Stimulated activated naive CD8-positive, alpha-beta T cell treated with anti-CD3 and anti-CD28 coated beads, Interleukin-15, amount 100 ng/mL, for 72 hours (primary cell): ENCODE measurements at regions not wholly inside any gene's neighbourhood (a gene's known extent, or its start where the extent isn't known, plus 50 kb on each side); places are given as distances from the start of the nearest gene placed in this dataset.

Source experiments
- ATAC-seq: fragments of 150-1000 bp; cut with Tn5 transposase; 2 replicates; pipeline ENCODE4 v1.10.0; 2021; ENCODE audit warnings: mild to moderate bottlenecking, moderate library complexity
- DNase-seq, 2 donors: peaks; one replicate each; pipeline ENCODE4 v3.0.0; 2021 to 2022
- H3K27ac Mint-ChIP-seq, 2 donors: one replicate each; pipeline ENCODE4 v1.8.0; 2022; ENCODE audit warnings: mild to moderate bottlenecking in 2 of 2, mixed read lengths in 2 of 2, moderate library complexity in 2 of 2
- H3K27me3 Mint-ChIP-seq: one replicate; pipeline ENCODE4 v1.8.0; 2022; ENCODE audit warnings: mixed read lengths
- H3K4me1 Mint-ChIP-seq: one replicate; pipeline ENCODE4 v1.8.0; 2022; ENCODE audit warnings: mild to moderate bottlenecking, mixed read lengths
- H3K4me3 Mint-ChIP-seq, 2 donors: one replicate each; pipeline ENCODE4 v1.8.0; 2022; ENCODE audit warnings: mild to moderate bottlenecking in 2 of 2, mixed read lengths in 2 of 2, moderate library complexity in 1 of 2
- H3K9me3 Mint-ChIP-seq, 2 donors: one replicate each; pipeline ENCODE4 v1.8.0; 2022; ENCODE audit warnings: mixed read lengths in 2 of 2

DNA sequence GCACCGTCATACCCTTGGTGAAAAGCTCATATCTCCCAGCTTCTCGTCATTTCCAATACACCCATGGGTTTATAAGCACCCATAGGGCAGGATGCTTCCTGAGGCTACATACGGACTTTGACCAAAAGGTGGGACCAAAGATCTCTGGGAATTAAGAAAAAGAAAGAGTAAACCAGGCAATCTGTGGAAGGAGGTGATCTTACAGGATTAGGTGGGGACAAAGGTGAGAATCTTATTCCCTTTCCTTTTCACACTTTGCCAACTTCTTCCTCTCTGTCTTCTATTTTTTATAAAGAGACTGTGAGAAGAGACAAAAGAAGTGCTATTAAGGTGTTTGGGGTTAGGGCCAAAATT, 172.0 kb downstream of the DLEU7 start:
- Mint-ChIP-seq H3K4me1 (no peaks in the 10 kb centered on the region), H3K27ac (no peak overlapping the region), H3K27me3 (no peaks in the 10 kb centered on the region), H3K4me3 (no peak overlapping the region), H3K9me3 (peaks cover 2 to 8% of the 10 kb centered on the region in 2 donors)
- ATAC-seq = no peak
- DNase-seq = no peak

DNA sequence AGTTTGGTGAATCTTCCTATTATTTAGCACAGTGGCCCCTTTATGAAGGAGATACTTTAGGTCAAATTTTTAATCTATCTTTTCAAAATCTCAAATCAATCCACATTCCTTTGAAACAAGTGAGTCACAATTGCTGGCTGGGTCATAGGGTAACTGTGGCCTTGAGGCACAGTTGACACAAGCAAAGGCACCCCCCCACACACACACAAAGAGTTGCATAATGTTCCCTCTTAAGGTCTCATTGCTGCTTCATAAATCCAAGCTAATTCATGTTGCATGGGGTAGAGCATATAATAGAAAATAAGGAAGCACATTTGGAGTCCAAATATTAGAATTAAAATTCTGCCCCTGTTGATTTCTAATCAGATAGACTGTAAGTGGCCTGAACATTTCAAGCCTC, 171.5 kb downstream of the DLEU7 start:
- H3K9me3 Mint-ChIP-seq = peaks cover 0 to 2% of the 10 kb centered on the region in 2 donors
- H3K4me3 Mint-ChIP-seq = no peak overlapping the region
- H3K27ac Mint-ChIP-seq = no peak overlapping the region
- DNase-seq = no peak
- H3K4me1 Mint-ChIP-seq = no peaks in the 10 kb centered on the region
- no peaks in the 10 kb centered on the region for H3K27me3 Mint-ChIP-seq
- no peak for ATAC-seq

DNA sequence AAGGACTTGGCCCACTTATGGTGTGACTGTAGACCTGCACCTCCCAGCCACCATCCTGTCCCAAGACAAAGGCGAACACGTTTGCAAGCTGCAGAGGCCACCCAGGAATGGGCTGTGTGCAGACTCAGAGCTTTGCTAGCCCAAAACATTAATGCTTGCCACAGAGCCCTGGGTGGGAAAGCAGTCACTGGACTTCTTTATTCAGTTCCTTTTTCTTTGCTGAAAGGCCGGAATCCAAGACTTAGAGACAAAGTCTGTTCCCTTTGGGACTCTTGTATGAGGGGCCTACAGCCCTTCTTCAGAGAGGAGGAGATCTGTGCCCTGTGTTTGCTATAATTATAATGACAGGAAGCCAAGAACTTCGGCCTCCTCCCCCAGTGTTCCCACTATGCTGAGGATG, 167.8 kb downstream of the DLEU7 start:
- peaks cover 5% of the 10 kb centered on the region for H3K4me1 Mint-ChIP-seq
- no peaks in the 10 kb centered on the region for H3K27me3 Mint-ChIP-seq
- H3K27ac Mint-ChIP-seq = no peak overlapping the region
- no peak for ATAC-seq
- H3K4me3 Mint-ChIP-seq = no peak overlapping the region
- H3K9me3 Mint-ChIP-seq = no peaks in the 10 kb centered on the region
- DNase-seq = no peak

DNA sequence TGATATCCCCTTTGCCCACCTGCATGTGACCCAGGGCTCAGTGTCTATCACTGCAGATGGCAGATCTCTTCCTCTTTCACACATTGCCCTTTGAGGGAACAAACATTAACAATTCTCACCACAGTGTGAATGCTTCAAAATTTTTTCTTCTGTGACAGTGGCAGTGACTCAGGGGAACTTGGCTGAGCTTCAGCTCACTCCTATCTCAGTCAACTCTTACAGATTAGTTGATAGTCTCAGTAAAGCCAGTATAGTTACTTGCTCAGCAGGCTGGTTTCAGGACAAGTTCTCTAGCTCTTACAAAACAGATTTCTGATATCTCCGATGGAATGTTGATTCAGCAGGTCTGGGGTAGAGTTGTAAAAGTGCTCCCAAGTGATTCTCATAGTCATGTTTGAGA, 166.9 kb downstream of the DLEU7 start:
- no peak for ATAC-seq
- no peaks in the 10 kb centered on the region for H3K9me3 Mint-ChIP-seq
- no peaks in the 10 kb centered on the region for H3K27me3 Mint-ChIP-seq
- H3K4me1 Mint-ChIP-seq = peaks cover 5% of the 10 kb centered on the region
- no peak overlapping the region for H3K4me3 Mint-ChIP-seq
- H3K27ac Mint-ChIP-seq = peak overlapping the region in 1 of 2 donors; percentile 65
- no peak for DNase-seq

DNA sequence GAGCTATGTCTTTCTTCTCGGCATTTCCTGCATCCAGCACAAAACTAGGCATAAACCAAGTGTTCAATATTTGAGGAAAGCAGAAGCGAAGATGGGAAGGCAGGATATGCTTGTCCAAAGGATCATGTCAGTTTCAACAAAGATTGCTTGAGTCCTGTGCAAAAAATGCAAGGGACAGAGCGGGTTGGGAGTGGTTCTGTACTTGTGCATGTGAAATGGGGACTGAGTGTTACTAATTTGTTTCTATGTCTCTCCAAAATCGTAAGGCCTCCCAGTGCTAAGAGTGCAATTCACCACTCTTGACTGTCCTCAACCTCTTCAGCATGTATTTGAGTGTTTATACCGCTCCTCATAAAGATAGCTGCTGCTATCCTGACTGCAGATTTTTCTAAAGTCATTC, 166.2 kb downstream of the DLEU7 start:
- Mint-ChIP-seq H3K4me1 (peaks cover 5% of the 10 kb centered on the region), H3K27ac (no peak overlapping the region), H3K27me3 (no peaks in the 10 kb centered on the region), H3K4me3 (no peak overlapping the region), H3K9me3 (no peaks in the 10 kb centered on the region)
- no peak for DNase-seq
- no peak for ATAC-seq

DNA sequence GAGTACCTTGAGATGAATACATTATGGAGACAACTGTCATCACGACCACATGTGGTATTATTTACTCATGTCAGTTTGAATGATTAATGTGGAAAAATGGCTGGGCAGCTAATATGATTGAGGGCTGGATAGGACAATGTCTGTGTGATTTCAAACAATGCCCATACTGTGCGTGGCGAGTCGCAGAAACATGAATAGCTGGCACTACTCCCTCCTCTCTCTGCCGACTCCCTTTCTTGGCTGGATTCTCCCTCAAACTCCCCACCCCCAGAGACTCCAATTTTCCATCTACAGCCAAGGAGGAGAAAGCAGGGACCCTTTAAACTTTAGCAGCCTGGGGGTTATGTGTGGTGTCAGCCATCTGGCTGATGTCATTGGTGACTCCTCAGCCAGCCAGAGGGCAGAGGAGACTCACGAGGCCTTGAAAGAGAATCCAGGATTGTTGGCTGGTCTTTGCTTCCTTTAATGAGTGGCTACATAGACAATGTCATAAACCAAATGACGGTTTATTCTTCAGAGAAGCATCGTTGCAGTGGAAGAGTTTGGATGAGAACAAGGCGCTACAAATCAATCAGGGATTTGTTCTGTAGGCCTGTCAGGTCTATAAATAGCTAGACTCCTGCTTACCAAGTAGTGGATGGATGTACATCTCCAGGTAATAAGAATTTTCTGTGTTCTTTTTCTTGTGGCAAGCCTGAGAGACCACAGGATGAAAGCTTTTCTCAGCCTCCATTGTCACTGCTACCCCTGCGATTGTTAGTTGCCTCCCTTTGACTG, 165.6 kb downstream of the DLEU7 start:
- Mint-ChIP-seq H3K4me1 (peaks cover 5% of the 10 kb centered on the region), H3K27me3 (no peaks in the 10 kb centered on the region), H3K27ac (no peak overlapping the region)

DNA sequence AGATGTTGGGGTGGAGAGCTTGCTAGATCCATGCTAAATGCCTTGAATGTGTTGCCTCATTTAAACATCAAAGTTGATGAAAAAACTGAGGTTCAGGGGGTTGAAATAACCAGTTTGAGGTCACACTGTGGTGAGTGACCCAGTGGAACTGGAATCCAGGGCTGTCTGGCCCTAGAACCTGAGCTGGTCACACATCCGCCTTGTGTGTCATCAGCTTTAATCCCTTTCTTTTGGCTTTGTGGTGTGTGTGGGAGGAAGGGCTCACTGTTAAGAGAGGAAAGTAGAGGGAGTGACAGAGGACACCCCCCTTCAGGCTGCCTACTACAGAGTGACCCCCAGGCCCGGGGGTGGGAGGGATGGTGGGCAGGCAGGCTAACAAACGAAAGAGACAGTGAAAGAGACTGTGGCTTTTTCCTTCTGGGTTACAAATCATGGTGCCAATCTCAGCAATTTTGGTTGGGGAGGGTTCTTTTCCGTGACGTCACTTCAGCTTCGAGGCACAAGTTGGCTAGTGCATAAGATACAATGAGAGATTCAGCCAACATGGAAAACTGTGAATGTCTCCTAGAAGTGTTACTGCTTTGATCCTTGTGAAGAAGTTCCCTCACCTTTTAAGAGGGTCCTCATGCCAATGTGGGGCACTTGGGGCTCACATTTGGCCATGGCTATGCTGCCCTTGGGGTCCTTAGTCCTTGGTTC, 164.9 kb downstream of the DLEU7 start:
- Mint-ChIP-seq H3K9me3 (no peaks in the 10 kb centered on the region), H3K4me3 (no peak overlapping the region), H3K27ac (no peak overlapping the region), H3K27me3 (no peaks in the 10 kb centered on the region), H3K4me1 (peaks cover 5% of the 10 kb centered on the region)
- no peak for ATAC-seq
- no peak for DNase-seq

More for the DNA sequence above, 165.6 kb downstream of the DLEU7 start:
- Mint-ChIP-seq H3K9me3 (no peaks in the 10 kb centered on the region), H3K4me3 (no peak overlapping the region)
- ATAC-seq = no peak
- DNase-seq = no peak

DNA sequence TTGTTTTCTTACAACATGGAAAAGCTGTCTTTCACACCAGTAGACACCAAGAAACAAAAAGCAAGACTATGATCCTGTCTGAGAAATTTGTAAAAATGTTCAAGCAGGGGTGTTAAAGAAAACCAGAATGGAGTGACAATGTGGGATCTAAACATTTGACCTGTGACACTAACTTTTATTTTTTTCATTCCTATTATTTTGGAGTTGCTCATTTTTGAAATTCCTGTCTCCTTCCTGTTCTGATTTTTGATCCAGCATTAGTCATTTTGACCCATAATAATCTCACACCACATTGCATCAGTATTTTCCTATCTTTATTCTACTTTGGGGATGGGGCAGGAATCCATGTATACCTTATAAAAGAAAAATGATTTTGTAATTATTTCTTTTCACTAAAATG, 164.2 kb downstream of the DLEU7 start:
- no peak overlapping the region for H3K4me3 Mint-ChIP-seq
- peaks cover 0 to 3% of the 10 kb centered on the region in 2 donors for H3K9me3 Mint-ChIP-seq
- H3K4me1 Mint-ChIP-seq = peaks cover 8% of the 10 kb centered on the region

DNA sequence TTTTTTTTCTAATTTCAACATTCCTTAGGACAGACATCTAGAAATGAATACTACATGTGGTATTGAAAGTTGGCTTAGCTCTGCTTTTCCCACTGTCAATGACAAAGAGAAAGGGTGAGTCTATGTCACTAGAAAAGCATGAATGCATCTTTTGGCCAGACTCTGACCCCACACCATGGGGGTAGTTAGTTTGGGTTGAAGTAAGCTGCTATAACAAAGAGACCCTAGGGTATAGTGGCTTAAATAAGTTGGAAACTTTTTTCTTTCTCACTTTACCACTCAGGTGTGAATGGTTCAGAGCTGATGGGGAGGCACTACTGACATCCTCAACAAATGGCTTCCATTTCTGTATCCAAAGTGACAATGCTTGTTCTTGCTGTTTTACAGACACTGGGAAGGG, 161.5 kb downstream of the DLEU7 start:
- DNase-seq (no peak), ATAC-seq (no peak)
- Mint-ChIP-seq H3K9me3 (peaks cover 0 to 6% of the 10 kb centered on the region in 2 donors), H3K27ac (no peak overlapping the region), H3K4me3 (no peak overlapping the region), H3K27me3 (peaks cover 8% of the 10 kb centered on the region), H3K4me1 (peaks cover 18% of the 10 kb centered on the region)

More for the DNA sequence above, 164.2 kb downstream of the DLEU7 start:
- DNase-seq (no peak), ATAC-seq (no peak)
- Mint-ChIP-seq H3K27ac (no peak overlapping the region), H3K27me3 (peaks cover 4% of the 10 kb centered on the region)

DNA sequence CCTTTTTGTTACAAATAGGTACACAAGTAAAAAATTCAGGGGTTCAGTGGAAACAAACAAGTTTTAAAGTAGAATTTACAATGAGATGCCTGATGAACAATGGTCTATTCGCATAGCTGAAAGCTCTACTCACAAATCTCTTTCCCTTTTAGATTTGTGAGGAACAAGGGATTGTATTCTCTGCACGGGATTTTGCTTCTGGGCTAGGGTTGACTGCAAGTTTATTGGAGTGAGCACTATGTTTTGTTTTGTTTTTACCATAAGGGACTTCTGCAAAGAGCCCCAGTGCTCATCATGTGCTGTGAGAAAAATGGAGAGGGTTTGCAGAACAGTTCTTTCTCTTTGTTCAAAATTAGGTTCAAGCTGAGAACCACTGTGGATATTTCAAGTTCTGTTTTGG, 160.5 kb downstream of the DLEU7 start:
- peak overlapping the region in 1 of 2 donors; percentile 46 for H3K27ac Mint-ChIP-seq
- peaks cover 8% of the 10 kb centered on the region for H3K27me3 Mint-ChIP-seq
- ATAC-seq = no peak
- DNase-seq = no peak
- no peak overlapping the region for H3K4me3 Mint-ChIP-seq
- H3K4me1 Mint-ChIP-seq = peaks cover 19% of the 10 kb centered on the region
- peaks cover 0 to 6% of the 10 kb centered on the region in 2 donors for H3K9me3 Mint-ChIP-seq

DNA sequence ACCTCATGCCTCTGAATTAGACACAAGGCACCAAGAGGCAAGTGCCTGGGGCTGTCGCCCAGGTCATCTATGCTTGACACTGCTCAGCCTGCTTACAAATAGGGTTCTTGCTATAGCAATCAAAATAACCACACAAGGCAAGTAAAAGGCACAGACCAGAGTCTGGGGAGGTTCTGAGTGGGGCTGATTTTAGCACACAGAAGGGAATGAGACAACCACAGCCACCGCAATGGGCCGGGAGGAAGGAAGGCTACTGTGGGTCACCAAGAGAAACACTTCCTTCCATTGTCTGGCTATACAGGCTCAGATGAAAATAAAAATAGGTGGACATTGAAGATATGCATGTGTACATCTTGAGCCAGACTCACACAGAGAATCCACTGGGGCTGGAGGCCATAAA, 159.1 kb downstream of the DLEU7 start:
- no peak for DNase-seq
- H3K27me3 Mint-ChIP-seq = peaks cover 8% of the 10 kb centered on the region
- no peak overlapping the region for H3K4me3 Mint-ChIP-seq
- H3K4me1 Mint-ChIP-seq = peaks cover 14% of the 10 kb centered on the region
- peaks cover 0 to 6% of the 10 kb centered on the region in 2 donors for H3K9me3 Mint-ChIP-seq
- H3K27ac Mint-ChIP-seq = no peak overlapping the region
- no peak for ATAC-seq

DNA sequence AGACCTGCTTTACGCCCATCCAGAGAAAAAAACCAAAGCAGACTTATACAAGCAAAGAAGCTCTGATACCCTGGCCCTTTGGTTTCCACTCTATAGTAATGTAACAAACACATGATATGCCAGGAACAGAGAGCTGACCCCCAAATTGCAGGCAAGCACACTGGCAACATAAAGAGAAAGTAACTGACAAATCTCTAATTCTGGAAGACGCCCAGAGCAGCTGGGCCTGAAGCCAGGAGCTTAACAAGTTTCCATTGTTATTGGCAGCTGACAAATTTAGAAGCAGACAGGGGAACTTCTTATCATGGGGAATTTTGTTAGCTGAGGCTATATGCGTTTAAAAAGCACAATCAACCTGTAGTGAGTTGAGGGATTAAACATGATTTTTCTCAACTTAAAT, 158.0 kb downstream of the DLEU7 start:
- H3K9me3 Mint-ChIP-seq = peaks cover 0 to 6% of the 10 kb centered on the region in 2 donors
- H3K27me3 Mint-ChIP-seq = peaks cover 8% of the 10 kb centered on the region
- no peak for DNase-seq
- ATAC-seq = no peak
- peak overlapping the region in 1 of 2 donors; percentile 20 for H3K27ac Mint-ChIP-seq
- peaks cover 14% of the 10 kb centered on the region for H3K4me1 Mint-ChIP-seq
- no peak overlapping the region for H3K4me3 Mint-ChIP-seq

DNA sequence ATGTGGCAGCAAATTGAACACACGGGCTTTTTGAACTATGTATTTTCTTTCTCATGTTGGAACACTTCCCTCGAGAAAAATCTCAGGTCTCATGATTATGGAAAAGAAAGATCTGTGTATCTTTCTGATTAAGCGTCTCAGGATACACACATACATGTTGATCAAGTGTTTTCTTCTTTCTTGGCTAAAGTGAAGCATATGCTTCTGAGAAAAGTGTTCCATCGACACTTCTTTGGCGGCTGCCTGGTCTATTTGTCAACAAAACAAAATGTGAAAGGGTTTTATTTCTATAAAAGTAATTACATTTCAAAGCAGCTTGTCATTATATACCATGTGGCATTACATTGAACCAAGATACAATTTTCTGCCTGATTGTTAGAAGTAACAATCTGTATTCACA, 157.5 kb downstream of the DLEU7 start:
- no peak for DNase-seq
- no peak for ATAC-seq
- H3K4me3 Mint-ChIP-seq = no peak overlapping the region
- peaks cover 0 to 6% of the 10 kb centered on the region in 2 donors for H3K9me3 Mint-ChIP-seq
- peaks cover 14% of the 10 kb centered on the region for H3K4me1 Mint-ChIP-seq
- H3K27ac Mint-ChIP-seq = no peak overlapping the region
- peaks cover 8% of the 10 kb centered on the region for H3K27me3 Mint-ChIP-seq

DNA sequence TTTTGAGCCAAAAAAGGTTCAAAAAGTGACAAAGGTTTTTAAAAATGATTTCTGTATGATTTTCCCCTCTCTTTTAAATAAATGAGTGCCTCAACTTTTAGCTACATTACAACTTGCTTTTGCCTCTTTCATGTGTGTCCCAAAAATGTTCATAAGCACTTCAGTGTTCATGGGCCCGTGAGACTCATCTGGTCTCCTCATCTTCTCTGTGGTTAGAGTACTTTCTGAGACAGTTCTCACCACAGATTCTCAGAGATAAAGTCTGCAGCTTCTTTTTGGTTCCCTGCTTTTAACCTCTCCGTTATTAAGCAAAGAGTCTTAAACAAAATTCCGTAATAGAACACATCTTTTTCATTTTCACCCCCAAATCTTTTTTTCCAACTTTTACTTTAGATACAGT, 156.9 kb downstream of the DLEU7 start:
- Mint-ChIP-seq H3K4me3 (no peak overlapping the region), H3K27me3 (peaks cover 8% of the 10 kb centered on the region), H3K9me3 (peaks cover 0 to 6% of the 10 kb centered on the region in 2 donors), H3K27ac (no peak overlapping the region), H3K4me1 (peaks cover 14% of the 10 kb centered on the region)
- DNase-seq (no peak), ATAC-seq (no peak)

DNA sequence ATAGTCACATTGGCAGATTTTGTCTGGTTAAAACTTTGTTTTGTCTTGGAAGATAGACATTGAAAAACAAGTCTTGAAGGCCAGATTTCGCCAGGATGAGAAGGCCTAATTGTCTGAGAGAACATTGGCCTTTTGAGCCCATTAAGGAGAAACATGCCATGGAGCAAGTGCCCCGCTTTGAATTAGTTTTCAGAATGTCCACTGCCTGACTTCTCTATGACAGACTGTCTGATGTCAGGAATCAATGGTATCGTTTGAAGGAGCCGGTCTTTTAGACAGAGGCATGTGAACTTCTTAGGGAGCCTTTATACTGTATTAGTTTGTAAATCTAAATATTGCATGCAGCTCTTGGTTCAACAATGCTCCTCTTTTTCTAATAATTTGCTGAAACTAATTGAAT, 155.9 kb downstream of the DLEU7 start:
- DNase-seq (no peak), ATAC-seq (no peak)
- Mint-ChIP-seq H3K4me1 (peaks cover 14% of the 10 kb centered on the region), H3K9me3 (peaks cover 0 to 6% of the 10 kb centered on the region in 2 donors), H3K27me3 (peaks cover 8% of the 10 kb centered on the region), H3K27ac (no peak overlapping the region), H3K4me3 (no peak overlapping the region)

DNA sequence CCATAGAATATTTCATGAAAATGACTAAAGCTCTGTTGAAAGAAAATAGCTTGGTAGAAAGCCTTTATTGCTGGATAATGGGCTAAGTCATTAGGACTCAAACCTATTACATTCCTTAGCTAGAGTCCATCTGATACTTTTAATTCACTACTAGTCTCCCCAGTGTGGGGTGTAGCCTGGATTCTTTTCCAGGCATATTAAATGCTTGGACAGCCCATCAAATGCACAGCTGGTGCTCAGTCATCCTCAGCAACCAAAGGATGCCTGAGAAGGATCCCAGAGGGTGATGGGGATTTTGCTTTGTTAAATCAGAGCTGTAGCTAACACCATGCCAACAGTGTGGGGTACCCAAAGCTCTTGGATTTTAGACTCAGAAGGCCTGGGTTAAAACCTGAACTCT, 153.5 kb downstream of the DLEU7 start:
- no peak for ATAC-seq
- H3K4me1 Mint-ChIP-seq = peaks cover 9% of the 10 kb centered on the region
- H3K27ac Mint-ChIP-seq = no peak overlapping the region
- no peaks in the 10 kb centered on the region for H3K9me3 Mint-ChIP-seq
- H3K27me3 Mint-ChIP-seq = no peaks in the 10 kb centered on the region
- DNase-seq = no peak
- H3K4me3 Mint-ChIP-seq = no peak overlapping the region
